K562 (cell line): ENCODE measurements at regions not wholly inside any gene's neighbourhood (a gene's known extent, or its start where the extent isn't known, plus 50 kb on each side); places are given as distances from the start of the nearest gene placed in this dataset.
"Not testable (repeated sequence)": the region's sequence is repeated elsewhere in the genome, so short reads cannot be mapped to it uniquely, and the experiment has no call there.

Experiments used
- ATAC-seq: fragments of 200-7000 bp; cut with Tn5 transposase; 3 replicates; pipeline ENCODE4 v1.9.1; 2020; ENCODE audit warnings: moderate library complexity
- BruUV-seq: library from RNA; stranded (reverse); fragments of 400-500 nt; replicated peaks from 2 replicates; lab custom pipeline; 2021; lab: Mats Ljungman, UMichigan
- CTCF ChIA-PET: fragments of 300-600 bp; formaldehyde crosslinking; extraction: SDS; loops from one replicate; lab custom pipeline; 2021; ENCODE audit warnings: low intra/inter-chr PET ratio; lab: Yijun Ruan, JAX
- POLR2A ChIA-PET: fragments of 300-600, 350-650 bp; sonication (Branson Sonifier 250); formaldehyde crosslinking; extraction: SDS; loops from one replicate; lab custom pipeline; 2021; ENCODE audit warnings: antibody characterized with exemption, inconsistent platforms; lab: Yijun Ruan, JAX
- DNase-seq, 4 experiments: peaks; one replicate each; pipeline versions ENCODE4 v3.0.0 to v3.0.0-alpha.2; 2011 to 2018; ENCODE audit warnings: low spot score in 3 of 4, mixed read lengths in 3 of 4; ENCODE audit errors: extremely low read depth in 1 of 4
- FAIRE-seq: peaks from 2 replicates; lab custom pipeline; 2011; peaks lifted over from hg19 to GRCh38; lab: Jason Lieb, UNC
- H2AFZ ChIP-seq: 2 replicates; pipeline ENCODE4 v1.6.0; 2011; ENCODE audit warnings: low read depth, low read length, control low read depth, inconsistent platforms
- H3K27ac ChIP-seq: fragments of 200-600 bp; 3 replicates; pipeline ENCODE4 v1.8.0; 2011; ENCODE audit warnings: low read depth, mild to moderate bottlenecking, control low read depth, inconsistent platforms, low read length, moderate library complexity, mixed read lengths; ENCODE audit errors: extremely low read depth
- H3K27me3 ChIP-seq, 2 experiments: fragments of 300-600 bp in 1 of 2; 2 replicates in 1 of 2; 3 replicates in 1 of 2; pipeline versions ENCODE4 v1.6.0 to v1.8.0; 2011; ENCODE audit warnings: inconsistent platforms in 2 of 2, low read length in 2 of 2, mild to moderate bottlenecking in 1 of 2, mixed read lengths in 1 of 2, moderate library complexity in 1 of 2; ENCODE audit not compliant: control insufficient read depth in 2 of 2, insufficient read depth in 2 of 2
- H3K36me3 ChIP-seq: fragments of 300-600 bp; 3 replicates; pipeline ENCODE4 v1.8.0; 2011; ENCODE audit warnings: mild to moderate bottlenecking, low read length, inconsistent platforms; ENCODE audit not compliant: control insufficient read depth, insufficient read depth
- H3K4me1 ChIP-seq, 2 experiments: fragments of 200-600 bp in 1 of 2; replicated peaks in 1 of 2; 2 replicates in 1 of 2; 3 replicates in 1 of 2; pipeline versions ENCODE4 v1.5.1 to v1.8.0; 2011; ENCODE audit warnings: inconsistent platforms in 2 of 2, low read length in 2 of 2, mild to moderate bottlenecking in 1 of 2, mixed read lengths in 1 of 2, moderate library complexity in 1 of 2; ENCODE audit not compliant: control insufficient read depth in 2 of 2, insufficient read depth in 2 of 2
- H3K4me2 ChIP-seq: 2 replicates; pipeline ENCODE4 v1.6.1; 2011; ENCODE audit warnings: low read length, control low read depth, inconsistent platforms, mixed read lengths; ENCODE audit not compliant: insufficient read depth
- H3K4me3 ChIP-seq: fragments of 200-600 bp; sonication (generic), shearing (Covaris generic); 2 replicates; pipeline ENCODE4 v1.5.1; 2016; ENCODE audit warnings: control low read depth, inconsistent platforms
- H3K79me2 ChIP-seq: fragments of 200-600 bp; 3 replicates; pipeline ENCODE4 v1.8.0; 2011; ENCODE audit warnings: low read length, inconsistent platforms; ENCODE audit not compliant: control insufficient read depth, insufficient read depth
- H3K9ac ChIP-seq, 2 experiments: 2 replicates each; pipeline versions ENCODE4 v1.6.0 to v1.6.1; 2011; ENCODE audit warnings: low read depth in 2 of 2, low read length in 2 of 2, control low read depth in 1 of 2, inconsistent platforms in 1 of 2, mild to moderate bottlenecking in 1 of 2, mixed read lengths in 1 of 2; ENCODE audit not compliant: insufficient read depth in 1 of 2
- H3K9me1 ChIP-seq: one replicate; pipeline ENCODE4 v1.6.0; 2011; ENCODE audit warnings: inconsistent platforms, mild to moderate bottlenecking, low read length, moderate library complexity; ENCODE audit not compliant: control insufficient read depth, insufficient read depth
- H3K9me3 ChIP-seq: replicated peaks from 2 replicates; pipeline ENCODE4 v1.5.1; 2011; ENCODE audit warnings: low read depth, low read length, inconsistent platforms; ENCODE audit not compliant: control insufficient read depth, insufficient read depth
- H4K20me1 ChIP-seq: replicated peaks from 2 replicates; pipeline ENCODE4 v1.6.1; 2011; ENCODE audit warnings: low read length, inconsistent platforms, mixed read lengths; ENCODE audit not compliant: control insufficient read depth, insufficient read depth
- BMI1 ChIP-seq: fragments of 150-350 bp; IDR thresholded peaks from 2 replicates; pipeline ENCODE4 v1.6.1; 2014; ENCODE audit warnings: low read length
- CSDE1 ChIP-seq, 2 experiments: fragments of 450-650 bp; IDR thresholded peaks; 2 replicates each; pipeline ENCODE4 v1.6.1; 2016; ENCODE audit warnings: mild to moderate bottlenecking in 1 of 2
- FOXK2 ChIP-seq, 2 experiments: fragments of 450-650 bp; IDR thresholded peaks in 1 of 2; conservative IDR thresholded peaks in 1 of 2; 2 replicates each; pipeline ENCODE4 v1.6.1; 2016; ENCODE audit warnings: low read depth in 2 of 2, mild to moderate bottlenecking in 1 of 2
- HDAC6 ChIP-seq: IDR thresholded peaks from 2 replicates; pipeline ENCODE4 v1.6.1; 2012; ENCODE audit warnings: low read depth, mild to moderate bottlenecking, control low read depth, inconsistent platforms, low read length, moderate library complexity
- PATZ1 ChIP-seq: fragments of 250-450 bp; sonication (Bioruptor Pico); IDR thresholded peaks from 2 replicates; pipeline ENCODE4 v1.5.0; 2020; ENCODE audit warnings: mild to moderate bottlenecking, borderline replicate concordance
- PML ChIP-seq: IDR thresholded peaks from 2 replicates; pipeline ENCODE4 v1.6.1; 2012; ENCODE audit warnings: low read length, inconsistent platforms
- PRMT5 ChIP-seq: sonication (generic); formaldehyde crosslinking; IDR thresholded peaks from 2 replicates; pipeline ENCODE4 v1.5.0; 2020; ENCODE audit warnings: missing genetic modification reagents
- SIX5 ChIP-seq, 2 experiments: IDR thresholded peaks; 2 replicates each; pipeline ENCODE4 v1.6.1; 2011; ENCODE audit warnings: low read length in 2 of 2, borderline replicate concordance in 1 of 2, low read depth in 1 of 2, mild to moderate bottlenecking in 1 of 2, moderate library complexity in 1 of 2; ENCODE audit not compliant: insufficient read depth in 1 of 2
- SP2 ChIP-seq: IDR thresholded peaks from 2 replicates; pipeline ENCODE4 v1.6.1; 2011; ENCODE audit warnings: mild to moderate bottlenecking, low read depth, low read length, moderate library complexity; ENCODE audit not compliant: poor library complexity, severe bottlenecking; ENCODE audit errors: extremely low read depth
- whole genome bisulfite sequencing: fragments of 100-300 bp; shearing (Covaris generic); methylation state at CpG from one replicate; pipeline ENCODE4 v1.1.6; 2016; ENCODE audit warnings: low coverage, mixed read lengths; ENCODE audit not compliant: insufficient coverage; ENCODE audit errors: missing lambda C conversion rate; 5-methylcytosine and 5-hydroxymethylcytosine counted together
- in situ Hi-C: fragments of 300-500 bp; cut with MboI; formaldehyde crosslinking; loops from 4 replicates; pipeline ENCODE4 v1.15.0; 2018; ENCODE audit warnings: inconsistent platforms, mixed read lengths
- intact Hi-C: fragments of 100-400 bp; cut with micrococcal nuclease; formaldehyde crosslinking; loops from 2 replicates; pipeline ENCODE4 v1.14.2; 2022
- TF ChIP-seq, protein P1 (sequence below): fragments of 250-450 bp; sonication (Bioruptor Pico); IDR thresholded peaks from 2 replicates; pipeline ENCODE4 v1.6.1; 2021; ENCODE audit warnings: mild to moderate bottlenecking

GRCh38 chr13:104920513-104920912 is 1614.9 kb downstream of the EFNB2 start:
- ATAC-seq, BruUV-seq, in situ Hi-C loops, H3K27me3 ChIP-seq, H3K9ac ChIP-seq, H3K9me3 ChIP-seq, H3K27ac ChIP-seq, CTCF ChIA-PET, H3K79me2 ChIP-seq, H3K4me3 ChIP-seq, intact Hi-C loops, DNase-seq, H3K36me3 ChIP-seq, H2AFZ ChIP-seq, H3K4me2 ChIP-seq, H3K9me1 ChIP-seq, H4K20me1 ChIP-seq, H3K4me1 ChIP-seq, FAIRE-seq: not testable (repeated sequence)
- WGBS: 0% methylated on average over 1 of the region's 1 CpG
- POLR2A ChIA-PET: interaction anchor here (0.7 kb wide), 1 partner anchor 1106 kb away, joined by 3 read pairs; no protein-coding TSS in a partner anchor

GRCh38 chr13:104920091-104920490 is 1615.4 kb downstream of the EFNB2 start:
- no peak overlapping the region for H3K4me3 ChIP-seq
- H3K27me3 ChIP-seq: no peaks in the 10 kb centered on the region
- no peaks in the 10 kb centered on the region for H3K9me1 ChIP-seq
- TF ChIP-seq FOXK2 (conservative IDR thresholded peaks at IDR 0.05 in 1 of 2, IDR thresholded peaks at IDR 0.05 in 1 of 2; ENCODE audit: low read depth in 2 of 2) (no peak), CSDE1 (IDR thresholded peaks at IDR 0.05) (no peak), SP2 (no peak), BMI1 (no peak), PML (no peak), HDAC6 (no peak), PATZ1 (CRISPR knock-in tag) (no peak), SIX5 (IDR thresholded peaks at IDR 0.05; ENCODE audit: borderline replicate concordance in 1 of 2, insufficient read depth in 1 of 2, low read depth in 1 of 2, low read length in 2 of 2) (no peak), PRMT5 (no peak)
- TF ChIP-seq, protein P1, sequence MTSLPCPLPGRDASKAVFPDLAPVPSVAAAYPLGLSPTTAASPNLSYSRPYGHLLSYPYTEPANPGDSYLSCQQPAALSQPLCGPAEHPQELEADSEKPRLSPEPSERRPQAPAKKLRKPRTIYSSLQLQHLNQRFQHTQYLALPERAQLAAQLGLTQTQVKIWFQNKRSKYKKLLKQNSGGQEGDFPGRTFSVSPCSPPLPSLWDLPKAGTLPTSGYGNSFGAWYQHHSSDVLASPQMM: no peak
- in situ Hi-C loops (no loop called here), intact Hi-C loops (no loop called here)
- no TSS peak for BruUV-seq
- ATAC-seq (no peak), FAIRE-seq (no peak), DNase-seq (no peak)
- no peaks in the 10 kb centered on the region for H3K9me3 ChIP-seq
- H3K27ac ChIP-seq: no peak overlapping the region
- no peak overlapping the region for H2AFZ ChIP-seq
- H3K9ac ChIP-seq: no peak overlapping the region
- POLR2A ChIA-PET: no interaction called here
- H3K4me2 ChIP-seq: no peak overlapping the region
- no peaks in the 10 kb centered on the region for H3K36me3 ChIP-seq
- no peaks in the 10 kb centered on the region for H3K79me2 ChIP-seq
- CTCF ChIA-PET: no interaction called here
- WGBS: 0% methylated on average over 1 of the region's 4 CpGs
- no peaks in the 10 kb centered on the region for H4K20me1 ChIP-seq
- H3K4me1 ChIP-seq: no peaks in the 10 kb centered on the region
